H1 (cell line): ENCODE measurements at regions not wholly inside any gene's neighbourhood (a gene's known extent, or its start where the extent isn't known, plus 50 kb on each side); places are given as distances from the start of the nearest gene placed in this dataset.

Experiments used
- ATF3 ChIP-seq: IDR thresholded peaks from 2 replicates; pipeline ENCODE4 v1.6.1; 2011; ENCODE audit warnings: low read depth, mild to moderate bottlenecking, low read length; ENCODE audit not compliant: insufficient read depth
- CTCF ChIP-seq, 3 experiments: IDR thresholded peaks; 1 replicate in 2 of 3; 2 replicates in 1 of 3; pipeline versions ENCODE4 v1.5.1 to v1.6.1; 2011; ENCODE audit warnings: low read length in 3 of 3, mild to moderate bottlenecking in 3 of 3, inconsistent platforms in 2 of 3, low read depth in 1 of 3, moderate library complexity in 1 of 3; ENCODE audit not compliant: insufficient read depth in 1 of 3; ENCODE audit errors: control extremely low read depth in 1 of 3
- EZH2 ChIP-seq: fragments of 200-600 bp; sonication (generic); IDR thresholded peaks from 2 replicates; pipeline ENCODE4 v1.7.1; 2012; ENCODE audit warnings: low read depth, mild to moderate bottlenecking, moderate library complexity, low read length, inconsistent platforms; ENCODE audit not compliant: severe bottlenecking
- KDM1A ChIP-seq: fragments of 200-600, 300-600 bp; sonication (generic); IDR thresholded peaks from 2 replicates; pipeline ENCODE4 v1.7.1; 2016; ENCODE audit warnings: mild to moderate bottlenecking, low read length, borderline replicate concordance
- SIX5 ChIP-seq: IDR thresholded peaks from 2 replicates; pipeline ENCODE4 v1.6.1; 2011; ENCODE audit warnings: mild to moderate bottlenecking, low read depth, low read length

- no peak for TF ChIP-seq CTCF (IDR thresholded peaks at IDR 0.05; ENCODE audit: control extremely low read depth in 1 of 3, insufficient read depth in 1 of 3, low read depth in 1 of 3, low read length in 3 of 3)
- no peak for TF ChIP-seq KDM1A
- no peak for TF ChIP-seq EZH2
- no peak for TF ChIP-seq ATF3
- no peak for TF ChIP-seq SIX5
These were observed 100.3 kb upstream of the CHL1 start for GRCh38 chr3:96259-96658.
